Stimulated activated CD4-positive, alpha-beta T cell treated with anti-CD3 and anti-CD28 coated beads, Interleukin-12 subunit alpha, Interleukin-12 subunit beta, amount 100 ng/mL, for 48 hours (primary cell): ENCODE measurements at regions not wholly inside any gene's neighbourhood (a gene's known extent, or its start where the extent isn't known, plus 50 kb on each side); places are given as distances from the start of the nearest gene placed in this dataset.
"Not testable (repeated sequence)": the region's sequence is repeated elsewhere in the genome, so short reads cannot be mapped to it uniquely, and the experiment has no call there.

Experiments
- DNase-seq, 3 donors: peaks; one replicate each; pipeline ENCODE4 v3.0.0-alpha.2; 2020; ENCODE audit warnings: low read depth in 2 of 3, low spot score in 1 of 3

DNA sequence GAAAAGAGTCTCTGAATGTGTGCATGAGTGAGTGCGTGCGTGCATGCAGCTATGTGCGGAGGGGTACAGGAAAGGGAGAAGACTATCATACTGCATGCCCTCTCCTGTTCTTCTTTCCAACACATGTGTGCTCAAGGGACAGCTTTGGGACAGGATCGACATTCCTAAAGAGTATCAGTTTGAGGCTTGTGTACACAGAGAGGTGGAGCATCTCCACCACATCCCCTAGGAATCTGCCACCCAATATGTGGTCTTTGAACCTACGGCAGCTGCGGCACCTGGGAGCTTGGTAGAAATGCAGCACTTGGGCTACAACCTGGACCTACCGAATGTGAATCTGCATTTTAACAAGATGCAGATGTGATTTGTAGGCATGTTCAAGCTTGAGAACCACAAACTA, 132.3 kb upstream of the GLRA1 start:
- no peak for DNase-seq

DNA sequence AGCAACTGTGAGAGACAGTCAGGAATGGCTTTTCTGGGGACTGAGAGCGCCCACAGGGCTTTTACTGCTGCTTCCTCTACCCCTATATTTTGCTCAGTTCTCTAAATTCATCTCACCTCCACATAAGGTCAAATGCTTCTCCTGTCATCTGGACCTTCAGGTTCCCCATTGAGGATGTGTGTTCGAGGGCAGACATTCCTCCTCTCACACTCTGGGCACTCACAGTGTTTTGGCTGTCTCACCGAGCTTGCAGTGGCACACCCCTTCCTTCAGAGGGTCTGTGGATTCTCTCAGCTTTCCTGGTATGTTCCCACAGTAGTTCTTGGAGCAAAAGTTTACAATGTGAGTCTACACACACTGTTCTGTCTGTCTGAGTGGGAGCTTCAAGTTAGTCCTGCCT, 127.8 kb upstream of the GLRA1 start:
- no peak for DNase-seq

DNA sequence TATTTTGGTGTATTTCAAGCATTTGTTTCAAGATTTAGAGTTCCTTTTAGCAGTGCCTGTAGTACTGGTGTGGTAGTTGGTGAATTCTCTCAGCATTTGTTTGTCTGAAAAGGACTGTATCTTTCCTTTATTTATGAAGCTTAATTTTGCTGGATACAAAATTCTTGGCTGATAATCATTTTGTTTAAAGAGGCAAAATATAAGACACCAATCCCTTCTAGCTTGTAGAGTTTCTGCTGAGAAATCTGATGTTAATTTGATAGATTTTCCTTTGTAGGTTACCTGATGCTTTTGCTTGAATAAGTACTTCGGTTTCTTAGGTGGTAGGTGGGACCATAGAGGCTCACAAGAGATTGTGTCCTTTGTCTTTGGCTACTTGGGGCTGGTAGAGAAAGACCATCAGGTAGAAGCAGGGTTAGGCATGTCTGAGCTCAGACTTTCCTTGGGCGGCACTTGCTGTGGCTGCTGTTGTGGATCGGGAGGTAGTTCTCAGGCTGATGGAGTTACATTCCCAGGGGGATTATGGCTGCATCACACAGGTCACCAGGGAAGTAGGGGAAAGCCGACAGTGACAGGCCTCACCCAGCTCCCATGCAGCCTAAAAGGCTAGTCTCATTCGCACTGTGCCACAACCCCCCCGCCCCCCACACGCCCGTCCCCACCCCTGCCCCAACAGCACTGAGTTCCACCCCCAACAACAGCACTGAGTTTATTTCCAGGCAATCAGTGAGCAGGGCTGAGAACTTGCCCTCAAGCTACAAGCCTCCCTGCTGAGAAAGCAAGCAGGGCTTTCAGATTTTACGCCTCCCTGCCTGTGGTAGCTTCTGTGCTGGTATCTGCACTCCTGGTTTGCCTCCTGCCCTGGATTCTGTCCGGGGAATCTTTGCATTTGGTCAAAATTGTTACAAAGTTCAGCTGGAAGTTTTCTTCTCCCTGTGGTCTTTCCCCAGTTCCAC, 127.1 kb upstream of the GLRA1 start:
- DNase-seq: no peak

DNA sequence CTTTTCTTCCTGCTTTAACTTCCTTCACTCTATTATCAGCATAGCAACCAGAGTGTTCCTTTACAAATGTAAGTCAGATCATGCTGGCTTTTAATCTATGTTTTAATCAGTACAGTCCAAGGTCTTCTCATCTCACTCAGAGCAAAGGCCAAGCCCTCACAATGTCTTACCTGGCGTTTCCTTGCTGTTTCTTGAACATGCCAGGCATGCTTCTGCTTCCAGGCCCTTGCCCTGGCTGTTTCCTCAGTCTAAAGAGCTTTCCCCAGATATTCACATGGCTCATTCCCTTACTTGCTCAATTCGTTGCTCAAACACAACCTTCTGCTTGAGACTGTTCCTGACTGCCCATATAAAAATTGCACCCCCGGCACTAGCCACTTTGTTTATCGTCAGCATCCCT, 121.7 kb upstream of the GLRA1 start:
- no peak for DNase-seq

DNA sequence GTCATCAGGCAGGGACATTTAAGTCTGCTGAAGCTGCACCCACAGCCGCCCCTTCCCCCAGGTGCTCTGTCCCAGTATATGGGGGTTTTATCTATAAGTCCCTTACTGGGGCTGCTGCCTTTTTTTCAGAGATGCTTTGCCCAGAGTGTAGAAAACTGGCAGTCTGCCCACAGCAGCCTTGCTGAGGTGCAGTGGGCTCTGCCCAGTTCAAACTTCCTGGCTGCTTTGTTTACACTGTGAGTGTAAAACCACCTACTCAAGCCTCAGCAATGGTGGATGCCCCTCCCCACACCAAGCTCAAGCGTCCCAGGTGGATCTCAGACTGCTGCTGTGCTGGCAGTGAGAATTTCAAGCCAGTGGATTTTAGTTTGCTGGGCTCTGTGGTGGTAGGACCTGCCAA, 114.2 kb upstream of the GLRA1 start:
- DNase-seq: not testable (repeated sequence)

DNA sequence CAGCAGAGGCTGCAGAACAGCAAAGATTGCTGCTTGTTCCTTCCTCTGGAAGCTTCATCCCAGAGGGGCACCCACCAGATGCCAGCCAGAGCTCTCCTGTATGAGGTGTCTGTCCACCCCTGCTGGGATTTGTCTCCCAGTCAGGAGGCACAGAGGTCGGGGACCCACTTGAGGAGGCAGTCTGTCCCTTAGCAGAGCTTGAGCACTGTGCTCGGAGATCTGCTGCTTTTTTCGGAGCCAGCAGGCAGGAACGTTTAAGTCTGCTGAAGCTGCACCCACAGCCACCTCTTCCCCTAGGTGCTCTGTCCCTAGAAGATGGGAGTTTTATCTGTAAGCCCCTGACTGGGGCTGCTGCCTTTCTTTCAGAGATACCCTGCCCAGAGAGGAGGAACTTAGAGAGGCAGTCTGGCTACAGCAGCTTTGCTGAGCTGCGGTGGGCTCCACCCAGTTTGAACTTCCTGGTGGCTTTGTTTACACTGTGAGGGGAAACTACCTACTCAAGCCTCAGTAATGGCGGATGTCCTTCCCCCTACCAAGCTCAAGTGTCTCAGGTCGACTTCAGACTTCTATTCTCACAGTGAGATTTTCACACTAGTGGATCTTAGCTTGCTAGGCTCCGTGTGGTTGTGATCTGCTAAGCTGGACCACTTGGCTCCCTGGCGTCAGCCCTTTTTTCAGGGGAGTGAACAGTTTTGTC, 101.8 kb upstream of the GLRA1 start:
- DNase-seq: peak in 2 of 3 donors; percentile 2 to 4

DNA sequence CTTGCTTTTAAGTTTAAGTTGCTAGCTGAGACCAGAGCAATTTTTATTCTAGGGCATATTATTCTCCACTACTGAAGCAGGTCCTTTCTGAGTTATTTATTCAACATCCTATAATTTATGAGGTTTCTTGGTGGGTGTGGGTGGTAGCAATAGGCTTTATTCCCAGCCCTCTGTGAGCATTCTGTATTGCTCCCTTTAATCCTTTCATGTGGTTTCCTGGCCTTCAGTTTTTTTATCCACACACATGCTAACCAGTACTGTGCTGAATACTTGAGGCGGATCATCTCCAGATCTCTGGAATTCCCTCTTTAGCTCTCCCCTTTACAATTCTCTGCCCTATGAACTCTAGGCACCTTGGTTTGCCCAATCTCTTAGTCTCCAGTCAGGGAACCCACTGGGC, 91.8 kb upstream of the GLRA1 start:
- no peak for DNase-seq

DNA sequence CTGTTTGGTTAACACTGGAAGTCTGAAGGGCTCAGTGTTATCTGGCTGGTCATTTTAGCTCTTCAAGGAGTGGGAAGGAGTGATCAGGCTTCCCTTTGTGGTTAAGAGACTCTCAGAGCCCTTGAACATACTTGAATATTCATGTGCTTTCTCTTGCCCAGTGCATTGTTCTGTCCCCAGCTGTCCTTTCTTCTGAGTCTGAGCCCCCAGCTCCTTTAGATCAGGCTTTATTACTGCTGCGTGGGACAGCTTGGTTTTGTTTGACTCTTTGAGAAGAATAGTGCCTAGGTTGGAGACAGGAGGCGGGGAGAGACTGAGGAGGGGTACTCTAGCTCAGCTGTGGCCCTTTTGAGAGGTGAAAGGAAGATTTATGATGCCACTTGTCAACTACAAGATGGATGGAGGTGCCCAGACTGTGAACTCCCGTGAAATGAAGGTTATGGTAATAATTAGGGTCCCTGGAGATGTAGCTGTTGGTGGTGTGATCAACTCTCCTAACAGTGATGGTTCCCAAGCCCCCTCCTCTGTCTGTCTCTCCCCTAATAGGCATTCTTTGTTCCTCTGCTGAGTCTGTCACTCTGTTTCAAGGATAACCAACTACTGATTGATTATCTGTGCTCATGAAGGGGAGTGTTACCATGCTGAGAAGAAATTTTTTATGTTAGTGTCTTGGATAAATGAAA, 83.1 kb upstream of the GLRA1 start:
- DNase-seq: no peak

DNA sequence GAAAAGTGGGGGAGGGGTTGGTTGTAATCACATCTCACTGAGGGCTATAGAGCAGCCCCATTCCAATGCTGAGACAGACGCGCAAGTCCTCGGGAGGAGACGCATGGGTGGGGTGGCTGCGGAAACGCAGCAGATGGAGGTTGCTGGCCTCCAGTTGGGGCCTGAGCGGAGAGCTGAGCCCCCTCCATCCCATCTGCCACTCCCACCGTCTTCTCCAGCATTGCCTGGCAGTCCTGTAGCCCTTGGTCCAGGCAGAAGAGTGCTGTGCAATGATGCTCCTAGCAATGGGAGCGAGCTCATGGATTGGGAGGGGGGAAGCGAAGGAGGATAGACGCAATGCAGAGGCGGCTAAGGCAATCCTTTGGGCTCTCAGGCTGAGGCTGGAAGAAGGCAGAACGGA, 79.4 kb upstream of the GLRA1 start:
- no peak for DNase-seq
